ENCODE measurements at regions not wholly inside any gene's neighbourhood (a gene's known extent, or its start where the extent isn't known, plus 50 kb on each side); places are given as distances from the start of the nearest gene placed in this dataset.

- TF ChIP-seq PKNOX1 (IDR thresholded peaks at IDR 0.05) (no peak), STAT1 (conservative IDR thresholded peaks at IDR 0.05) (no peak), SMARCA5 (IDR thresholded peaks at IDR 0.05) (no peak)
Observed at GRCh38 chr3:110180733-110181132, 843.4 kb upstream of the DPPA4 start (continued).

- intact Hi-C loops (cut with micrococcal nuclease; ENCODE audit: unreplicated experiment) = no loop called here
- Histone ChIP-seq H3K4me1 (ENCODE audit: control insufficient read depth, insufficient read depth, low read length) (no peaks in the 10 kb centered on the region), H3K4me2 (ENCODE audit: control insufficient read depth, insufficient read depth) (no peak overlapping the region), H2AFZ (ENCODE audit: control insufficient read depth, low read depth, low read length) (no peak overlapping the region), H3K27me3 (replicated peaks in 1 of 2; ENCODE audit: control insufficient read depth in 2 of 2, insufficient read depth in 2 of 2, low read length in 1 of 2) (no peaks in the 10 kb centered on the region), H3K9me3 (replicated peaks; ENCODE audit: control insufficient read depth, insufficient read depth, low read length) (no peaks in the 10 kb centered on the region), H3K36me3 (ENCODE audit: control insufficient read depth in 2 of 2, insufficient read depth in 2 of 2, low read length in 1 of 2) (no peaks in the 10 kb centered on the region), H3K9ac (ENCODE audit: control insufficient read depth, insufficient read depth, low read length) (no peak overlapping the region), H3K4me3 (no peak overlapping the region), H4K20me1 (ENCODE audit: control insufficient read depth, insufficient read depth) (no peaks in the 10 kb centered on the region), H3K79me2 (ENCODE audit: control insufficient read depth, insufficient read depth, low read length) (no peaks in the 10 kb centered on the region), H3K27ac (ENCODE audit: control insufficient read depth, insufficient read depth) (no peak overlapping the region)
- WGBS (ENCODE audit: insufficient coverage, insufficient replicate concordance, low lambda C conversion rate, missing lambda C conversion rate) = 18% methylated on average over 3 of the region's 3 CpGs
- in situ Hi-C loops (cut with MboI) = no loop called here
- DNase-seq (ENCODE audit: low read depth, low spot score) (no peak), ATAC-seq (no peak), FAIRE-seq (no peak)
- no TSS peak for BruUV-seq (replicated peaks)
- ChIA-PET POLR2A (no interaction called here), SMC1A (ENCODE audit: uncharacterized antibody, unreplicated experiment) (interaction anchor here (1.2 kb wide), 1 partner anchor 40 kb away, joined by 3 read pairs; no protein-coding TSS in a partner anchor), RAD21 (ENCODE audit: unreplicated experiment) (no interaction called here), CTCF (no interaction called here)
- TF ChIP-seq CBFB (IDR thresholded peaks at IDR 0.05; ENCODE audit: low read depth) = no peak
- no peak for TF ChIP-seq ZBTB11 (CRISPR knock-in tag; IDR thresholded peaks at IDR 0.05)
- TF ChIP-seq ATF7 (IDR thresholded peaks at IDR 0.05; ENCODE audit: low read depth) = no peak
- no peak for TF ChIP-seq SIX5 (IDR thresholded peaks at IDR 0.05; ENCODE audit: low read depth, low read length, severe bottlenecking)
Observed at GRCh38 chr3:110181226-110181625, 843.9 kb upstream of the DPPA4 start.

Measured in GM12878 (cell line).